ENCODE measurements at regions not wholly inside any gene's neighbourhood (a gene's known extent, or its start where the extent isn't known, plus 50 kb on each side); places are given as distances from the start of the nearest gene placed in this dataset.

- TF ChIP-seq PATZ1 (CRISPR knock-in tag; IDR thresholded peaks at IDR 0.05; ENCODE audit: borderline replicate concordance): no peak
- TF ChIP-seq ZFP30 (CRISPR knock-in tag; IDR thresholded peaks at IDR 0.05): no peak
- no peak for TF ChIP-seq TOX (CRISPR knock-in tag; IDR thresholded peaks at IDR 0.05; ENCODE audit: borderline replicate concordance)
- TF ChIP-seq ZFP3 (CRISPR knock-in tag; IDR thresholded peaks at IDR 0.05): no peak
- no peak for TF ChIP-seq POU6F1 (CRISPR knock-in tag; IDR thresholded peaks at IDR 0.05; ENCODE audit: borderline replicate concordance, low read depth)
- no peak for TF ChIP-seq ISL1 (CRISPR knock-in tag; IDR thresholded peaks at IDR 0.05)
These were observed 84.5 kb upstream of the ZNF469 start for GRCh38 chr16:88298181-88298832.
